ENCODE measurements at regions not wholly inside any gene's neighbourhood (a gene's known extent, or its start where the extent isn't known, plus 50 kb on each side); places are given as distances from the start of the nearest gene placed in this dataset.
A peak's percentile ranks its signal among the peaks of the same experiment; 100 is the strongest.

- DNase-seq (ENCODE audit: low spot score) = no peak
- Mint-ChIP-seq H3K27me3 (ENCODE audit: insufficient read depth, low read depth) (no peaks in the 10 kb centered on the region), H3K9me3 (no peaks in the 10 kb centered on the region), H3K4me1 (peaks cover 6% of the 10 kb centered on the region), H3K4me3 (no peak overlapping the region), H3K36me3 (no peaks in the 10 kb centered on the region), H3K27ac (no peak overlapping the region)
- no peak for TF ChIP-seq EZH2 (IDR thresholded peaks at IDR 0.05)
- TF ChIP-seq CTCF (IDR thresholded peaks at IDR 0.05) = no peak
- TF ChIP-seq EZH2phosphoT487 (IDR thresholded peaks at IDR 0.05) = no peak
- no peaks in the 10 kb centered on the region for H3K36me3 ChIP-seq
- no peaks in the 10 kb centered on the region for H3F3A ChIP-seq (ENCODE audit: low read depth)
- no peaks in the 10 kb centered on the region for H3K27me3 ChIP-seq
- H2AFZ ChIP-seq (replicated peaks) = no peak overlapping the region
- H3K4me1 ChIP-seq = peaks cover 9% of the 10 kb centered on the region
- H3K27ac ChIP-seq = no peak overlapping the region
- H3K4me3 ChIP-seq = no peak overlapping the region
- H4K20me1 ChIP-seq (ENCODE audit: low read depth) = no peaks in the 10 kb centered on the region
- H3K4me2 ChIP-seq = no peak overlapping the region
- H3K79me2 ChIP-seq (ENCODE audit: low read depth) = no peaks in the 10 kb centered on the region
- no peak overlapping the region for H3K9ac ChIP-seq
- no peaks in the 10 kb centered on the region for H3K9me3 ChIP-seq (ENCODE audit: low read depth)
Measured at GRCh38 chr12:77761286-77761685, 69.4 kb upstream of the NAV3 start.

- no peaks in the 10 kb centered on the region for H3K79me2 ChIP-seq (ENCODE audit: low read depth)
- no peak overlapping the region for H3K27ac ChIP-seq
- peaks cover 4% of the 10 kb centered on the region for H3K4me1 Mint-ChIP-seq
- H3K27me3 Mint-ChIP-seq (ENCODE audit: insufficient read depth, low read depth) = no peaks in the 10 kb centered on the region
- peaks cover 9% of the 10 kb centered on the region for H3K4me1 ChIP-seq
- no peak for TF ChIP-seq EZH2 (IDR thresholded peaks at IDR 0.05)
- no peak for TF ChIP-seq EZH2phosphoT487 (IDR thresholded peaks at IDR 0.05)
- no peak for TF ChIP-seq CTCF (IDR thresholded peaks at IDR 0.05)
- H3K9me3 ChIP-seq (ENCODE audit: low read depth) = no peaks in the 10 kb centered on the region
- no peak overlapping the region for H2AFZ ChIP-seq (replicated peaks)
- no peaks in the 10 kb centered on the region for H3F3A ChIP-seq (ENCODE audit: low read depth)
- no peaks in the 10 kb centered on the region for H3K27me3 ChIP-seq
- no peak overlapping the region for H3K4me3 Mint-ChIP-seq
- no peaks in the 10 kb centered on the region for H3K36me3 Mint-ChIP-seq
- H3K4me3 ChIP-seq = no peak overlapping the region
- DNase-seq (ENCODE audit: low spot score) = no peak
- no peak overlapping the region for H3K9ac ChIP-seq
- no peaks in the 10 kb centered on the region for H3K36me3 ChIP-seq
- H3K9me3 Mint-ChIP-seq = no peaks in the 10 kb centered on the region
- H3K27ac Mint-ChIP-seq = no peak overlapping the region
- no peaks in the 10 kb centered on the region for H4K20me1 ChIP-seq (ENCODE audit: low read depth)
- no peak overlapping the region for H3K4me2 ChIP-seq
Measured at GRCh38 chr12:77760271-77761025, 70.2 kb upstream of the NAV3 start.

GRCh38 chr12:77754086-77754485, 76.6 kb upstream of the NAV3 start:
- DNase-seq (ENCODE audit: low spot score) = peak; percentile 73
- H4K20me1 ChIP-seq (ENCODE audit: low read depth) = peaks cover 3% of the 10 kb centered on the region
- no peak overlapping the region for H3K9ac ChIP-seq
- no peaks in the 10 kb centered on the region for H3K9me3 ChIP-seq (ENCODE audit: low read depth)
- no peaks in the 10 kb centered on the region for H3K36me3 Mint-ChIP-seq
- H3K27ac Mint-ChIP-seq = no peak overlapping the region
- peaks cover 5% of the 10 kb centered on the region for H3K4me1 Mint-ChIP-seq
- H3F3A ChIP-seq (ENCODE audit: low read depth) = no peaks in the 10 kb centered on the region
- no peaks in the 10 kb centered on the region for H3K79me2 ChIP-seq (ENCODE audit: low read depth)
- TF ChIP-seq EZH2 (IDR thresholded peaks at IDR 0.05) (no peak), CTCF (IDR thresholded peaks at IDR 0.05) (no peak), EZH2phosphoT487 (IDR thresholded peaks at IDR 0.05) (peak; percentile 38)
- no peak overlapping the region for H3K27ac ChIP-seq
- peak overlapping the region; percentile 34 for H3K4me2 ChIP-seq
- no peak overlapping the region for H3K4me3 Mint-ChIP-seq
- H3K36me3 ChIP-seq = no peaks in the 10 kb centered on the region
- peaks cover 11% of the 10 kb centered on the region for H3K4me1 ChIP-seq
- no peaks in the 10 kb centered on the region for H3K9me3 Mint-ChIP-seq
- no peak overlapping the region for H2AFZ ChIP-seq (replicated peaks)
- no peaks in the 10 kb centered on the region for H3K27me3 ChIP-seq
- no peaks in the 10 kb centered on the region for H3K27me3 Mint-ChIP-seq (ENCODE audit: insufficient read depth, low read depth)
- H3K4me3 ChIP-seq = no peak overlapping the region

All from neural progenitor cell (in vitro differentiated cells).